HL-60 (cell line): ENCODE measurements at regions not wholly inside any gene's neighbourhood (a gene's known extent, or its start where the extent isn't known, plus 50 kb on each side); places are given as distances from the start of the nearest gene placed in this dataset.

ENCODE experiments used
- DNase-seq, 2 experiments: peaks; one replicate each; pipeline ENCODE4 v3.0.0-alpha.2; 2010 to 2020; ENCODE audit warnings: low read depth in 1 of 2, low spot score in 1 of 2
- H3K27ac ChIP-seq: fragments of 250-450 bp; sonication (Bioruptor Pico); replicated peaks from 2 replicates; pipeline ENCODE4 v1.5.1; 2020; ENCODE audit warnings: mild to moderate bottlenecking, moderate library complexity
- H3K27me3 ChIP-seq: fragments of 250-450 bp; sonication (Bioruptor Pico); 2 replicates; pipeline ENCODE4 v1.5.1; 2021; ENCODE audit warnings: mild to moderate bottlenecking, moderate library complexity; ENCODE audit not compliant: insufficient read depth, poor library complexity, severe bottlenecking
- H3K4me3 ChIP-seq: replicated peaks from 2 replicates; pipeline ENCODE4 v1.5.1; 2011; ENCODE audit warnings: mild to moderate bottlenecking, control low read depth, low read length; ENCODE audit not compliant: insufficient read depth
- CTCF ChIP-seq: IDR thresholded peaks from one replicate; pipeline ENCODE4 v1.5.1; 2011; ENCODE audit warnings: low read length, control low read depth, inconsistent platforms; ENCODE audit not compliant: insufficient read depth
- GABPA ChIP-seq: IDR thresholded peaks from 2 replicates; pipeline ENCODE4 v1.6.1; 2012; ENCODE audit warnings: low read depth
- POLR2AphosphoS5 ChIP-seq: IDR thresholded peaks from 2 replicates; pipeline ENCODE4 v1.6.1; 2012; ENCODE audit warnings: low read depth
- REST ChIP-seq: IDR thresholded peaks from 2 replicates; pipeline ENCODE4 v1.6.1; 2012; ENCODE audit warnings: low read depth; ENCODE audit not compliant: insufficient replicate concordance
- SPI1 ChIP-seq: IDR thresholded peaks from 2 replicates; pipeline ENCODE4 v1.6.1; 2012; ENCODE audit warnings: low read depth, mild to moderate bottlenecking, borderline replicate concordance

- H3K27ac ChIP-seq, result no peak overlapping the region
- TF ChIP-seq POLR2AphosphoS5 (no peak), CTCF (no peak), GABPA (no peak), REST (no peak), SPI1 (no peak)
- no peak for DNase-seq
- H3K4me3 ChIP-seq, result no peak overlapping the region
- peaks cover 7% of the 10 kb centered on the region for H3K27me3 ChIP-seq
These were observed 89.5 kb upstream of the PLXNA2 start for GRCh38 chr1:208333676-208334075.

- no peak overlapping the region for H3K4me3 ChIP-seq
- DNase-seq, result no peak
- H3K27ac ChIP-seq, result no peak overlapping the region
- H3K27me3 ChIP-seq, result peaks cover 7% of the 10 kb centered on the region
- TF ChIP-seq REST (no peak), CTCF (no peak), GABPA (no peak), SPI1 (peak; percentile 35; the same call in 1 of the 2 replicates), POLR2AphosphoS5 (no peak)
These were observed 91.4 kb upstream of the PLXNA2 start for GRCh38 chr1:208335371-208336136.

- H3K4me3 ChIP-seq, result no peak overlapping the region
- DNase-seq, result no peak
- H3K27me3 ChIP-seq, result peaks cover 7% of the 10 kb centered on the region
- no peak overlapping the region for H3K27ac ChIP-seq
- TF ChIP-seq GABPA, result no peak
- no peak for TF ChIP-seq CTCF
- TF ChIP-seq REST, result no peak
- TF ChIP-seq SPI1, result no peak
- no peak for TF ChIP-seq POLR2AphosphoS5
These were observed 91.9 kb upstream of the PLXNA2 start for GRCh38 chr1:208336137-208336518.
